Small intestine (tissue), 7 donors: ENCODE measurements at regions not wholly inside any gene's neighbourhood (a gene's known extent, or its start where the extent isn't known, plus 50 kb on each side); places are given as distances from the start of the nearest gene placed in this dataset.
"Not testable (repeated sequence)": the region's sequence is repeated elsewhere in the genome, so short reads cannot be mapped to it uniquely, and the experiment has no call there.

Experiments used
- DNase-seq, 2 donors: peaks; one replicate each; pipeline versions ENCODE4 v3.0.0 to v3.0.0-alpha.2; 2013
- FAIRE-seq: peaks from 2 replicates; lab custom pipeline; 2012; peaks lifted over from hg19 to GRCh38; lab: Jason Lieb, UNC
- H3K27ac ChIP-seq, 3 donors: one replicate each; pipeline ENCODE4 v1.5.1; 2013; ENCODE audit warnings: low read length in 2 of 3, mild to moderate bottlenecking in 2 of 3, control low read depth in 1 of 3, inconsistent platforms in 1 of 3, low read depth in 1 of 3, moderate library complexity in 1 of 3
- H3K27me3 ChIP-seq, 3 donors: one replicate each; pipeline ENCODE4 v1.6.1; 2013; ENCODE audit warnings: low read length in 3 of 3, inconsistent platforms in 1 of 3; ENCODE audit not compliant: control insufficient read depth in 3 of 3, insufficient read depth in 3 of 3
- H3K36me3 ChIP-seq, 3 donors: one replicate each; pipeline ENCODE4 v1.6.1; 2013; ENCODE audit warnings: low read length in 3 of 3, inconsistent platforms in 1 of 3, low read depth in 1 of 3, mild to moderate bottlenecking in 1 of 3, moderate library complexity in 1 of 3; ENCODE audit not compliant: control insufficient read depth in 3 of 3, insufficient read depth in 2 of 3
- H3K4me1 ChIP-seq, 3 donors: one replicate each; pipeline ENCODE4 v1.6.1; 2013; ENCODE audit warnings: low read length in 2 of 3, inconsistent platforms in 1 of 3, low read depth in 1 of 3, mild to moderate bottlenecking in 1 of 3, moderate library complexity in 1 of 3; ENCODE audit not compliant: control insufficient read depth in 3 of 3, insufficient read depth in 2 of 3
- H3K4me3 ChIP-seq, 3 donors: one replicate each; pipeline ENCODE4 v1.5.1; 2013; ENCODE audit warnings: low read length in 3 of 3, control low read depth in 1 of 3, inconsistent platforms in 1 of 3, low read depth in 1 of 3, mild to moderate bottlenecking in 1 of 3, moderate library complexity in 1 of 3
- H3K9me3 ChIP-seq, 2 donors: one replicate each; pipeline ENCODE4 v1.6.1; 2013; ENCODE audit warnings: low read depth in 1 of 2, low read length in 1 of 2; ENCODE audit not compliant: control insufficient read depth in 2 of 2, insufficient read depth in 1 of 2
- WGBS, 3 donors: extraction: QIAGEN DNeasy Blood & Tissue Kit; methylation state at CpG; one replicate each; pipeline ENCODE4 v1.1.7; 2013; 5-methylcytosine and 5-hydroxymethylcytosine counted together
- donor health status: healthy with polysubstance abuse.
- donor health status: control.
- donor health status: control.
- donor health status: Bipolar disorder and iron deficiency.
- donor health status: healthy.

GRCh38 chrX:37509349-37509748, 62.1 kb upstream of the LANCL3 start:
- Histone ChIP-seq H3K27me3 (no peaks in the 10 kb centered on the region), H3K4me1 (no peaks in the 10 kb centered on the region), H3K9me3 (no peaks in the 10 kb centered on the region), H3K4me3 (no peak overlapping the region), H3K27ac (no peak overlapping the region), H3K36me3 (no peaks in the 10 kb centered on the region)
- WGBS, 3 donors, result 43 to 59% (median 47%) methylated on average over 4 of the region's 4 CpGs
- FAIRE-seq (no peak), DNase-seq (peak in 1 of 2 donors; percentile 2)

GRCh38 chrX:37516512-37516911, 54.9 kb upstream of the LANCL3 start:
- not testable (repeated sequence) for H3K4me1 ChIP-seq, H3K27ac ChIP-seq, H3K4me3 ChIP-seq, DNase-seq, H3K27me3 ChIP-seq, FAIRE-seq, H3K9me3 ChIP-seq, H3K36me3 ChIP-seq
- no CpG with 5 or more reads among the region's 1 CpG for WGBS, 3 donors

DNA sequence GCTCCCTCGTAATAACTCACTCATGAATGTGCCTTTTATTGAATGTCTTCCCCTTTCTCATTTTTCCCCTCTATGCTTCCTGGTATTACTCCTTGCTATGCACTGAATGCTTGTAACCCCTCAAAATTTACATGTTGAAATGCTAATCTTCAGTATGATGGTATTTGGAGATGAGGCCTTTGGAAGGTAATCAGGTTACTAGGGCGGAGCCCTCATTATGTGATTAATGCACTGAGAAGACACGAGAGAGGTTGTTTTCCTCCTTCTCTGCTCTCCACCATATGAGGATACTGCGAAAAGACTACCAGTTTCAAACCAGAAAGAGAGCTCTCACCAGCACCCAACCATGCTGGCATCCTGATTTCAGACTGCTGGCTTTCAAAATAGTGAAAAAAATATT, 52.2 kb upstream of the LANCL3 start:
- not testable (repeated sequence) for DNase-seq, H3K4me1 ChIP-seq, H3K27me3 ChIP-seq, H3K36me3 ChIP-seq, H3K9me3 ChIP-seq, FAIRE-seq, H3K27ac ChIP-seq, H3K4me3 ChIP-seq
- 55 to 80% (median 60%) methylated on average over 4 of the region's 4 CpGs for WGBS, 3 donors

DNA sequence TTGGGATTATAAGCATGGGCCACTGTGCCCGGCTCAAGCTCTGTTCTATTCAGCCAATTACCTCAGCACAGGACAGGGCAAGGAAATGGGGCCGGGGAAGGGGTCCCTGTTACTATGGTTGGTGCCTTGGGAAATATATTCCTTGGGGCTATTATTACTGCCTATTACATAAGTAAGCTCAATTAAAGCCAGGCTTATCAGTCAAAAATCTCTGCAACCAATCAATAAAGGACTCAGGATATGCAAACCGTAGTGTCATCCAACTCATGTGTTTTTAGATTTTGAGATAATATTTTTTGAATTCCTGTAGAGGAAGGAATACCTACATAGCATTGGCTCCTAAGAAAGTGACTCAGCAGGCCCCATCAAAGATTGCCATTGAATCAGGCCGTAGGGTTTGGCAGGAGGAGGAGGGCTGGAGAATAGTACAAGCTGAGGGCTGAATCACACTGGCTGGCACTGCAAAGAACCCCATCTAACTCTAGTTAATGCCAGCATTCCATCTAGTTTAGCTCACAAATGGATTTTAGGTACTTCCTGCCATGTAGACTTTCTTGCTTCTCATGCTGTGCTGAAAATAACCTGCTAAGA, 50.5 kb upstream of the LANCL3 start:
- not testable (repeated sequence) for H3K9me3 ChIP-seq, DNase-seq, H3K36me3 ChIP-seq, H3K27ac ChIP-seq, FAIRE-seq, H3K4me3 ChIP-seq, H3K4me1 ChIP-seq, H3K27me3 ChIP-seq
- 61 to 81% (median 76%) methylated on average over 4 of the region's 4 CpGs for WGBS, 3 donors
